GM23338 (cell line): ENCODE measurements at regions not wholly inside any gene's neighbourhood (a gene's known extent, or its start where the extent isn't known, plus 50 kb on each side); places are given as distances from the start of the nearest gene placed in this dataset.

Experiments
- ATAC-seq: fragments of 200-7000 bp; cut with Tn5 transposase; 3 replicates; pipeline ENCODE4 v1.9.1; 2020
- DNase-seq: peaks from one replicate; pipeline ENCODE4 v3.0.0-alpha.2; 2015; ENCODE audit warnings: low spot score
- H2AFZ ChIP-seq: fragments of 200-600 bp; sonication (generic); 2 replicates; pipeline ENCODE4 v1.8.0; 2016; ENCODE audit warnings: antibody characterized with exemption, mild to moderate bottlenecking, moderate library complexity
- H3F3A ChIP-seq: fragments of 200-600 bp; sonication (generic); replicated peaks from 2 replicates; pipeline ENCODE4 v1.8.0; 2017; ENCODE audit warnings: antibody characterized with exemption, mixed run types, low read depth
- H3K27ac ChIP-seq: fragments of 200-600 bp; sonication (generic); 2 replicates; pipeline ENCODE4 v1.6.1; 2016; ENCODE audit warnings: low read depth
- H3K27me3 ChIP-seq: fragments of 200-600 bp; sonication (generic); 2 replicates; pipeline ENCODE4 v1.8.0; 2016; ENCODE audit warnings: mild to moderate bottlenecking, mixed run types, moderate library complexity; ENCODE audit not compliant: insufficient read depth
- H3K36me3 ChIP-seq: fragments of 200-600 bp; sonication (generic); 2 replicates; pipeline ENCODE4 v1.8.0; 2016; ENCODE audit warnings: mild to moderate bottlenecking; ENCODE audit not compliant: insufficient read depth
- H3K4me1 ChIP-seq: fragments of 200-600 bp; sonication (generic); 2 replicates; pipeline ENCODE4 v1.8.0; 2016; ENCODE audit warnings: mild to moderate bottlenecking, moderate library complexity; ENCODE audit not compliant: insufficient read depth
- H3K4me2 ChIP-seq: fragments of 200-600 bp; sonication (generic); 2 replicates; pipeline ENCODE4 v1.7.1; 2017; ENCODE audit warnings: mixed run types
- H3K4me3 ChIP-seq: fragments of 200-600 bp; sonication (generic); 2 replicates; pipeline ENCODE4 v1.6.1; 2016; ENCODE audit warnings: mixed run types
- H3K79me2 ChIP-seq: fragments of 200-600 bp; sonication (generic); replicated peaks from 2 replicates; pipeline ENCODE4 v1.8.0; 2017; ENCODE audit warnings: mild to moderate bottlenecking; ENCODE audit not compliant: insufficient read depth
- H3K9me2 ChIP-seq: fragments of 200-600 bp; sonication (generic); 2 replicates; pipeline ENCODE4 v1.8.0; 2017; ENCODE audit not compliant: insufficient read depth
- H4K20me1 ChIP-seq: fragments of 200-600 bp; sonication (generic); replicated peaks from 2 replicates; pipeline ENCODE4 v1.8.0; 2017; ENCODE audit warnings: mild to moderate bottlenecking; ENCODE audit not compliant: insufficient read depth
- H3K27ac Mint-ChIP-seq: 2 replicates; pipeline ENCODE4 v1.8.0; 2020; ENCODE audit warnings: inconsistent platforms, mild to moderate bottlenecking, moderate library complexity, mixed read lengths
- H3K27me3 Mint-ChIP-seq: 3 replicates; pipeline ENCODE4 v1.8.0; 2022; ENCODE audit warnings: low read depth, mild to moderate bottlenecking, moderate library complexity, mixed read lengths, inconsistent platforms; ENCODE audit not compliant: insufficient read depth, poor library complexity
- H3K36me3 Mint-ChIP-seq: 3 replicates; pipeline ENCODE4 v1.8.0; 2021; ENCODE audit warnings: low read depth, mild to moderate bottlenecking, inconsistent platforms, moderate library complexity, mixed read lengths
- H3K4me1 Mint-ChIP-seq: 3 replicates; pipeline ENCODE4 v1.8.0; 2020; ENCODE audit warnings: mild to moderate bottlenecking, inconsistent platforms, mixed read lengths
- H3K4me3 Mint-ChIP-seq: 3 replicates; pipeline ENCODE4 v1.8.0; 2021; ENCODE audit warnings: moderate library complexity, mild to moderate bottlenecking, inconsistent platforms, mixed read lengths
- H3K9me3 Mint-ChIP-seq: 3 replicates; pipeline ENCODE4 v1.8.0; 2020; ENCODE audit warnings: moderate library complexity, mild to moderate bottlenecking, inconsistent platforms, mixed read lengths
- EZH2 ChIP-seq: fragments of 200-600 bp; sonication (generic); IDR thresholded peaks from one replicate; pipeline ENCODE4 v1.8.0; 2017; ENCODE audit warnings: antibody characterized with exemption, mild to moderate bottlenecking, low read depth; ENCODE audit not compliant: unreplicated experiment
- STAT1 ChIP-seq: IDR thresholded peaks from one replicate; pipeline ENCODE4 v1.6.1; 2016; ENCODE audit warnings: antibody characterized with exemption; ENCODE audit not compliant: unreplicated experiment
- ZNF114 ChIP-seq: fragments of 250-450 bp; sonication (Bioruptor Pico); IDR thresholded peaks from 2 replicates; pipeline ENCODE4 v1.5.0; 2020; ENCODE audit warnings: mild to moderate bottlenecking, moderate library complexity
- ZNF331 ChIP-seq: fragments of 250-450 bp; sonication (Bioruptor Pico); IDR thresholded peaks from 2 replicates; pipeline ENCODE4 v1.5.0; 2020; ENCODE audit warnings: low read depth, mild to moderate bottlenecking, moderate library complexity
- TF ChIP-seq, protein P1 (sequence below), 2 experiments: fragments of 200-600 bp in 1 of 2; sonication (generic) in 1 of 2; conservative IDR thresholded peaks; 2 replicates each; pipeline versions ENCODE4 v1.5.1 to v1.6.1; 2016 to 2017; ENCODE audit warnings: antibody characterized with exemption in 2 of 2, low read depth in 2 of 2, mild to moderate bottlenecking in 2 of 2, moderate library complexity in 1 of 2
- TF ChIP-seq, protein P2 (sequence below): fragments of 250-450 bp; sonication (Bioruptor Pico); IDR thresholded peaks from 2 replicates; pipeline ENCODE4 v1.5.0; 2020; ENCODE audit warnings: mild to moderate bottlenecking, moderate library complexity

DNA sequence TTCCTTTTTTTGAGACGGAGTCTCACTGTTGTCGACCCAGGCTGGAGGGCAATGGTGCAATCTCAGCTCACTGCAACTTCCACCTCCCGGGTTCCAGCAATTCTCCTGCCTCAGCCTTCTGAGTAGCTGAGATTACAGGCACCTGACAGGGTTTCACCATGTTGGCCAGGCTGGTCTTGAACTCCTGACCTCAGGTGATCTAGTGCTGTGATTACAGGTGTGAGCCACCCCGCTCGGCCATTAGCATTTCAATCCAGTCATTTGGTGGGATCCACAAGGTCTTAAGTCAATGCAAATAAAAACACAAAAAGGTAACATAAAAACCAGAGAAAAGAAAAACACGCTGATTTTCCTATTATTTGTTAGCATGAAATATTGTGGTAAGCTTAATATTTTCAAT is 1227.2 kb upstream of the TENM4 start:
- Histone ChIP-seq H3K36me3 (no peaks in the 10 kb centered on the region), H3F3A (no peaks in the 10 kb centered on the region), H3K4me2 (no peak overlapping the region), H2AFZ (no peak overlapping the region), H3K4me3 (no peak overlapping the region), H3K27ac (no peak overlapping the region), H3K9me2 (0 out of 2 replicates have a peak, but pooled peaks cover 4% of the 10 kb centered on the region), H3K79me2 (no peaks in the 10 kb centered on the region), H3K4me1 (no peaks in the 10 kb centered on the region), H3K27me3 (no peaks in the 10 kb centered on the region), H4K20me1 (no peaks in the 10 kb centered on the region)
- Mint-ChIP-seq H3K27ac (no peak overlapping the region), H3K9me3 (no peaks in the 10 kb centered on the region), H3K27me3 (no peaks in the 10 kb centered on the region), H3K4me1 (peaks cover 5% of the 10 kb centered on the region), H3K36me3 (no peaks in the 10 kb centered on the region), H3K4me3 (no peak overlapping the region)
- ATAC-seq (no peak), DNase-seq (peak; percentile 8)
- TF ChIP-seq ZNF114 (CRISPR knock-in tag): no peak
- no peak for TF ChIP-seq EZH2
- no peak for TF ChIP-seq ZNF331 (CRISPR knock-in tag)
- TF ChIP-seq STAT1: no peak
- TF ChIP-seq, protein P1, sequence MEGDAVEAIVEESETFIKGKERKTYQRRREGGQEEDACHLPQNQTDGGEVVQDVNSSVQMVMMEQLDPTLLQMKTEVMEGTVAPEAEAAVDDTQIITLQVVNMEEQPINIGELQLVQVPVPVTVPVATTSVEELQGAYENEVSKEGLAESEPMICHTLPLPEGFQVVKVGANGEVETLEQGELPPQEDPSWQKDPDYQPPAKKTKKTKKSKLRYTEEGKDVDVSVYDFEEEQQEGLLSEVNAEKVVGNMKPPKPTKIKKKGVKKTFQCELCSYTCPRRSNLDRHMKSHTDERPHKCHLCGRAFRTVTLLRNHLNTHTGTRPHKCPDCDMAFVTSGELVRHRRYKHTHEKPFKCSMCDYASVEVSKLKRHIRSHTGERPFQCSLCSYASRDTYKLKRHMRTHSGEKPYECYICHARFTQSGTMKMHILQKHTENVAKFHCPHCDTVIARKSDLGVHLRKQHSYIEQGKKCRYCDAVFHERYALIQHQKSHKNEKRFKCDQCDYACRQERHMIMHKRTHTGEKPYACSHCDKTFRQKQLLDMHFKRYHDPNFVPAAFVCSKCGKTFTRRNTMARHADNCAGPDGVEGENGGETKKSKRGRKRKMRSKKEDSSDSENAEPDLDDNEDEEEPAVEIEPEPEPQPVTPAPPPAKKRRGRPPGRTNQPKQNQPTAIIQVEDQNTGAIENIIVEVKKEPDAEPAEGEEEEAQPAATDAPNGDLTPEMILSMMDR (conservative IDR thresholded peaks at IDR 0.05; ENCODE audit: low read depth in 2 of 2): no peak
- TF ChIP-seq, protein P2, sequence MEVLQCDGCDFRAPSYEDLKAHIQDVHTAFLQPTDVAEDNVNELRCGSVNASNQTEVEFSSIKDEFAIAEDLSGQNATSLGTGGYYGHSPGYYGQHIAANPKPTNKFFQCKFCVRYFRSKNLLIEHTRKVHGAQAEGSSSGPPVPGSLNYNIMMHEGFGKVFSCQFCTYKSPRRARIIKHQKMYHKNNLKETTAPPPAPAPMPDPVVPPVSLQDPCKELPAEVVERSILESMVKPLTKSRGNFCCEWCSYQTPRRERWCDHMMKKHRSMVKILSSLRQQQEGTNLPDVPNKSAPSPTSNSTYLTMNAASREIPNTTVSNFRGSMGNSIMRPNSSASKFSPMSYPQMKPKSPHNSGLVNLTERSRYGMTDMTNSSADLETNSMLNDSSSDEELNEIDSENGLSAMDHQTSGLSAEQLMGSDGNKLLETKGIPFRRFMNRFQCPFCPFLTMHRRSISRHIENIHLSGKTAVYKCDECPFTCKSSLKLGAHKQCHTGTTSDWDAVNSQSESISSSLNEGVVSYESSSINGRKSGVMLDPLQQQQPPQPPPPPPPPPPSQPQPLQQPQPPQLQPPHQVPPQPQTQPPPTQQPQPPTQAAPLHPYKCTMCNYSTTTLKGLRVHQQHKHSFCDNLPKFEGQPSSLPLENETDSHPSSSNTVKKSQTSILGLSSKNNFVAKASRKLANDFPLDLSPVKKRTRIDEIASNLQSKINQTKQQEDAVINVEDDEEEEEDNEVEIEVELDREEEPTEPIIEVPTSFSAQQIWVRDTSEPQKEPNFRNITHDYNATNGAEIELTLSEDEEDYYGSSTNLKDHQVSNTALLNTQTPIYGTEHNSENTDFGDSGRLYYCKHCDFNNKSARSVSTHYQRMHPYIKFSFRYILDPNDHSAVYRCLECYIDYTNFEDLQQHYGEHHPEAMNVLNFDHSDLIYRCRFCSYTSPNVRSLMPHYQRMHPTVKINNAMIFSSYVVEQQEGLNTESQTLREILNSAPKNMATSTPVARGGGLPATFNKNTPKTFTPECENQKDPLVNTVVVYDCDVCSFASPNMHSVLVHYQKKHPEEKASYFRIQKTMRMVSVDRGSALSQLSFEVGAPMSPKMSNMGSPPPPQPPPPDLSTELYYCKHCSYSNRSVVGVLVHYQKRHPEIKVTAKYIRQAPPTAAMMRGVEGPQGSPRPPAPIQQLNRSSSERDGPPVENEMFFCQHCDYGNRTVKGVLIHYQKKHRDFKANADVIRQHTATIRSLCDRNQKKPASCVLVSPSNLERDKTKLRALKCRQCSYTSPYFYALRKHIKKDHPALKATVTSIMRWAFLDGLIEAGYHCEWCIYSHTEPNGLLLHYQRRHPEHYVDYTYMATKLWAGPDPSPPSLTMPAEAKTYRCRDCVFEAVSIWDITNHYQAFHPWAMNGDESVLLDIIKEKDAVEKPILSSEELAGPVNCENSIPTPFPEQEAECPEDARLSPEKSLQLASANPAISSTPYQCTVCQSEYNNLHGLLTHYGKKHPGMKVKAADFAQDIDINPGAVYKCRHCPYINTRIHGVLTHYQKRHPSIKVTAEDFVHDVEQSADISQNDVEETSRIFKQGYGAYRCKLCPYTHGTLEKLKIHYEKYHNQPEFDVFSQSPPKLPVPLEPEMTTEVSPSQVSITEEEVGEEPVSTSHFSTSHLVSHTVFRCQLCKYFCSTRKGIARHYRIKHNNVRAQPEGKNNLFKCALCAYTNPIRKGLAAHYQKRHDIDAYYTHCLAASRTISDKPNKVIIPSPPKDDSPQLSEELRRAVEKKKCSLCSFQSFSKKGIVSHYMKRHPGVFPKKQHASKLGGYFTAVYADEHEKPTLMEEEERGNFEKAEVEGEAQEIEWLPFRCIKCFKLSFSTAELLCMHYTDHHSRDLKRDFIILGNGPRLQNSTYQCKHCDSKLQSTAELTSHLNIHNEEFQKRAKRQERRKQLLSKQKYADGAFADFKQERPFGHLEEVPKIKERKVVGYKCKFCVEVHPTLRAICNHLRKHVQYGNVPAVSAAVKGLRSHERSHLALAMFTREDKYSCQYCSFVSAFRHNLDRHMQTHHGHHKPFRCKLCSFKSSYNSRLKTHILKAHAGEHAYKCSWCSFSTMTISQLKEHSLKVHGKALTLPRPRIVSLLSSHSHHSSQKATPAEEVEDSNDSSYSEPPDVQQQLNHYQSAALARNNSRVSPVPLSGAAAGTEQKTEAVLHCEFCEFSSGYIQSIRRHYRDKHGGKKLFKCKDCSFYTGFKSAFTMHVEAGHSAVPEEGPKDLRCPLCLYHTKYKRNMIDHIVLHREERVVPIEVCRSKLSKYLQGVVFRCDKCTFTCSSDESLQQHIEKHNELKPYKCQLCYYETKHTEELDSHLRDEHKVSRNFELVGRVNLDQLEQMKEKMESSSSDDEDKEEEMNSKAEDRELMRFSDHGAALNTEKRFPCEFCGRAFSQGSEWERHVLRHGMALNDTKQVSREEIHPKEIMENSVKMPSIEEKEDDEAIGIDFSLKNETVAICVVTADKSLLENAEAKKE (CRISPR knock-in tag): no peak
